ENCODE measurements at regions not wholly inside any gene's neighbourhood (a gene's known extent, or its start where the extent isn't known, plus 50 kb on each side); places are given as distances from the start of the nearest gene placed in this dataset.

DNA sequence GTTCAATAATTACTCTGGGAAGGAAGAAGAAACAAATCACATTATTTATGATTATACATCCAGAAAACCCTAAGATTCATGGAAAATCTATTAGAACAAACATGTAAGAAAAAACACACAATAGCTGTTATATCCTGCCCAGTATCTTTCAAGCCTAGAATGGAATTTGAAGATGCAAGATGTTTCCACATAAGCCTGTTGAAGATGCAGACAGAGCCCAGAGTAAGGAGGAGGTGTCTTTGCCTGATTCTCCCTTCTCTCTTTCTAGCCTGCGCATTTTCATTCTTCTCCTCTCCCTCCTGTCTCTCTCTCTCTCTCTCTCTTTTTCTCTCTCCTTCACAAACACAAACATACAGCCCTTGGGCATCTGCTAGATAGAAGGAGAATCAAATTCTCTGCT is 170.1 kb upstream of the INHBA start:
- TF ChIP-seq, protein P1, sequence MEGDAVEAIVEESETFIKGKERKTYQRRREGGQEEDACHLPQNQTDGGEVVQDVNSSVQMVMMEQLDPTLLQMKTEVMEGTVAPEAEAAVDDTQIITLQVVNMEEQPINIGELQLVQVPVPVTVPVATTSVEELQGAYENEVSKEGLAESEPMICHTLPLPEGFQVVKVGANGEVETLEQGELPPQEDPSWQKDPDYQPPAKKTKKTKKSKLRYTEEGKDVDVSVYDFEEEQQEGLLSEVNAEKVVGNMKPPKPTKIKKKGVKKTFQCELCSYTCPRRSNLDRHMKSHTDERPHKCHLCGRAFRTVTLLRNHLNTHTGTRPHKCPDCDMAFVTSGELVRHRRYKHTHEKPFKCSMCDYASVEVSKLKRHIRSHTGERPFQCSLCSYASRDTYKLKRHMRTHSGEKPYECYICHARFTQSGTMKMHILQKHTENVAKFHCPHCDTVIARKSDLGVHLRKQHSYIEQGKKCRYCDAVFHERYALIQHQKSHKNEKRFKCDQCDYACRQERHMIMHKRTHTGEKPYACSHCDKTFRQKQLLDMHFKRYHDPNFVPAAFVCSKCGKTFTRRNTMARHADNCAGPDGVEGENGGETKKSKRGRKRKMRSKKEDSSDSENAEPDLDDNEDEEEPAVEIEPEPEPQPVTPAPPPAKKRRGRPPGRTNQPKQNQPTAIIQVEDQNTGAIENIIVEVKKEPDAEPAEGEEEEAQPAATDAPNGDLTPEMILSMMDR (conservative IDR thresholded peaks at IDR 0.05) = no peak
- no peaks in the 10 kb centered on the region for H3K27me3 Mint-ChIP-seq (ENCODE audit: low read depth)
- H3K9me3 Mint-ChIP-seq = peaks cover 5% of the 10 kb centered on the region
- DNase-seq (ENCODE audit: low read depth, low spot score) = no peak
- H3K36me3 Mint-ChIP-seq (ENCODE audit: low read depth) = no peaks in the 10 kb centered on the region
- H3K27ac Mint-ChIP-seq (ENCODE audit: unreplicated experiment) = no peak overlapping the region
- H3K4me1 Mint-ChIP-seq = no peaks in the 10 kb centered on the region
- H3K4me3 Mint-ChIP-seq = no peak overlapping the region

GRCh38 chr7:41870461-41871138 is 167.7 kb upstream of the INHBA start:
- Mint-ChIP-seq H3K4me1 (no peaks in the 10 kb centered on the region), H3K9me3 (peaks cover 11% of the 10 kb centered on the region), H3K27ac (ENCODE audit: unreplicated experiment) (no peak overlapping the region), H3K36me3 (ENCODE audit: low read depth) (peaks cover 8% of the 10 kb centered on the region), H3K27me3 (ENCODE audit: low read depth) (no peaks in the 10 kb centered on the region), H3K4me3 (no peak overlapping the region)
- TF ChIP-seq, protein P1 (conservative IDR thresholded peaks at IDR 0.05) = no peak
- no peak for DNase-seq (ENCODE audit: low read depth, low spot score)

- Mint-ChIP-seq H3K4me3 (no peak overlapping the region), H3K36me3 (ENCODE audit: low read depth) (peaks cover 8% of the 10 kb centered on the region), H3K27me3 (ENCODE audit: low read depth) (no peaks in the 10 kb centered on the region), H3K27ac (ENCODE audit: unreplicated experiment) (no peak overlapping the region), H3K9me3 (peaks cover 11% of the 10 kb centered on the region), H3K4me1 (no peaks in the 10 kb centered on the region)
- TF ChIP-seq, protein P1 (conservative IDR thresholded peaks at IDR 0.05) = no peak
- DNase-seq (ENCODE audit: low read depth, low spot score) = no peak
These were observed 167.1 kb upstream of the INHBA start for GRCh38 chr7:41869997-41870396.

DNA sequence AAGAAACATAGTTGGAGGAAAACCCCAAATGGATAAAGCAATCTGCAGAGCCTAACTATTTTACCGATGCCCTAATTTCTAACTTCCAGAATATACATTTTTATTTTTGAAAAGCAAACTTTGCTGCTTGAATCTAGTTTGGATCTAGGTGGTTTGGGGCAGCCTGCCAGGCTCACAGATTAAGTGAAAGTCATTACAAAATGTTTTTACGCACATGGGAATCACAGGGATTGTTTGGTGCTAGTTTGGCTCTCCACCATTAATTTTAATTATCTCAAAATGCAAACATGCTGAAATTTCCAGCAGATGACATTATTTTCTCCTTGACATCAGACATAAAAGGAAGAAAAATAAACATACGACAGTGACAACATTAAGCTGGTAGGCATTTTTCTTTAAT is 166.7 kb upstream of the INHBA start:
- Mint-ChIP-seq H3K36me3 (ENCODE audit: low read depth) (peaks cover 8% of the 10 kb centered on the region), H3K9me3 (peaks cover 10% of the 10 kb centered on the region), H3K27me3 (ENCODE audit: low read depth) (no peaks in the 10 kb centered on the region), H3K4me1 (no peaks in the 10 kb centered on the region), H3K4me3 (no peak overlapping the region), H3K27ac (ENCODE audit: unreplicated experiment) (no peak overlapping the region)
- no peak for DNase-seq (ENCODE audit: low read depth, low spot score)
- TF ChIP-seq, protein P1 (conservative IDR thresholded peaks at IDR 0.05) = no peak

GRCh38 chr7:41869091-41869490 is 166.2 kb upstream of the INHBA start:
- Mint-ChIP-seq H3K4me1 (no peaks in the 10 kb centered on the region), H3K4me3 (no peak overlapping the region), H3K36me3 (ENCODE audit: low read depth) (peaks cover 8% of the 10 kb centered on the region), H3K27me3 (ENCODE audit: low read depth) (no peaks in the 10 kb centered on the region), H3K9me3 (peaks cover 8% of the 10 kb centered on the region), H3K27ac (ENCODE audit: unreplicated experiment) (no peak overlapping the region)
- DNase-seq (ENCODE audit: low read depth, low spot score) = no peak
- TF ChIP-seq, protein P1 (conservative IDR thresholded peaks at IDR 0.05) = no peak

Measured in neural crest cell (in vitro differentiated cells).